H9 (cell line): ENCODE measurements at regions not wholly inside any gene's neighbourhood (a gene's known extent, or its start where the extent isn't known, plus 50 kb on each side); places are given as distances from the start of the nearest gene placed in this dataset.

Source experiments
- DNase-seq: peaks from one replicate; pipeline ENCODE4 v3.0.0-alpha.2; 2017
- H2AFZ ChIP-seq: one replicate; pipeline ENCODE4 v1.6.1; 2013; ENCODE audit warnings: mild to moderate bottlenecking, low read length, control low read depth, moderate library complexity
- H2AK5ac ChIP-seq: 2 replicates; pipeline ENCODE4 v1.6.1; 2013; ENCODE audit warnings: low read length, control low read depth, mixed read lengths; ENCODE audit not compliant: insufficient read length
- H2BK120ac ChIP-seq: one replicate; pipeline ENCODE4 v1.6.1; 2013; ENCODE audit warnings: low read depth, mild to moderate bottlenecking, low read length, control low read depth, inconsistent platforms; ENCODE audit not compliant: poor library complexity, severe bottlenecking
- H2BK12ac ChIP-seq: 2 replicates; pipeline ENCODE4 v1.6.1; 2013; ENCODE audit warnings: low read length, control low read depth, mixed read lengths, low read depth; ENCODE audit not compliant: insufficient read length
- H2BK15ac ChIP-seq: 2 replicates; pipeline ENCODE4 v1.6.1; 2013; ENCODE audit warnings: low read depth, low read length, control low read depth
- H2BK20ac ChIP-seq: one replicate; pipeline ENCODE4 v1.6.1; 2013; ENCODE audit warnings: low read depth, mild to moderate bottlenecking, low read length, control low read depth, inconsistent platforms; ENCODE audit not compliant: poor library complexity, severe bottlenecking
- H2BK5ac ChIP-seq: 2 replicates; pipeline ENCODE4 v1.6.1; 2013; ENCODE audit warnings: low read length, control low read depth, mixed read lengths; ENCODE audit not compliant: insufficient read length
- H3K14ac ChIP-seq: 2 replicates; pipeline ENCODE4 v1.6.1; 2013; ENCODE audit warnings: low read length, control low read depth; ENCODE audit not compliant: insufficient read depth
- H3K18ac ChIP-seq: 2 replicates; pipeline ENCODE4 v1.6.1; 2013; ENCODE audit warnings: low read depth, mild to moderate bottlenecking, mixed read lengths, low read length, control low read depth; ENCODE audit not compliant: insufficient read length
- H3K23ac ChIP-seq: 2 replicates; pipeline ENCODE4 v1.6.1; 2013; ENCODE audit warnings: low read length, control low read depth, mixed read lengths, low read depth; ENCODE audit not compliant: insufficient read length
- H3K23me2 ChIP-seq: 2 replicates; pipeline ENCODE4 v1.6.1; 2013; ENCODE audit warnings: low read depth, mild to moderate bottlenecking, mixed read lengths, low read length, control low read depth; ENCODE audit not compliant: insufficient read length, poor library complexity, severe bottlenecking
- H3K27ac ChIP-seq: 2 replicates; pipeline ENCODE4 v1.5.1; 2013; ENCODE audit warnings: low read length, control low read depth, mixed read lengths, low read depth; ENCODE audit not compliant: insufficient read length
- H3K27me3 ChIP-seq: 2 replicates; pipeline ENCODE4 v1.6.1; 2013; ENCODE audit warnings: low read length, control low read depth, inconsistent platforms; ENCODE audit not compliant: insufficient read depth
- H3K4ac ChIP-seq: 2 replicates; pipeline ENCODE4 v1.6.1; 2013; ENCODE audit warnings: low read depth, mild to moderate bottlenecking, control low read depth, inconsistent platforms, low read length, moderate library complexity
- H3K4me1 ChIP-seq: 2 replicates; pipeline ENCODE4 v1.6.1; 2013; ENCODE audit warnings: low read length, control low read depth, inconsistent platforms; ENCODE audit not compliant: insufficient read depth
- H3K4me2 ChIP-seq: 2 replicates; pipeline ENCODE4 v1.6.1; 2013; ENCODE audit warnings: low read length, control low read depth, mixed read lengths; ENCODE audit not compliant: insufficient read length, insufficient read depth
- H3K56ac ChIP-seq: 2 replicates; pipeline ENCODE4 v1.6.1; 2013; ENCODE audit warnings: low read depth, mild to moderate bottlenecking, mixed read lengths, low read length, control low read depth; ENCODE audit not compliant: insufficient read length
- H3K79me1 ChIP-seq: 2 replicates; pipeline ENCODE4 v1.6.1; 2013; ENCODE audit warnings: low read depth, mild to moderate bottlenecking, moderate library complexity, low read length, control low read depth, inconsistent platforms; ENCODE audit not compliant: insufficient read depth, poor library complexity, severe bottlenecking
- H3K79me2 ChIP-seq: 2 replicates; pipeline ENCODE4 v1.6.1; 2013; ENCODE audit warnings: low read length, control low read depth, inconsistent platforms; ENCODE audit not compliant: insufficient read depth
- H3K9ac ChIP-seq: 2 replicates; pipeline ENCODE4 v1.6.1; 2013; ENCODE audit warnings: low read length, control low read depth, mixed read lengths; ENCODE audit not compliant: insufficient read length; ENCODE audit errors: extremely low read depth
- H3K9me3 ChIP-seq: one replicate; pipeline ENCODE4 v1.6.1; 2013; ENCODE audit warnings: low read depth, low read length, inconsistent platforms; ENCODE audit not compliant: control insufficient read depth
- H3T11ph ChIP-seq: one replicate; pipeline ENCODE4 v1.6.1; 2013; ENCODE audit warnings: mild to moderate bottlenecking, low read length, control low read depth, inconsistent platforms
- H4K20me1 ChIP-seq: one replicate; pipeline ENCODE4 v1.6.1; 2013; ENCODE audit not compliant: control insufficient read depth, insufficient read length, insufficient read depth
- H4K5ac ChIP-seq: 2 replicates; pipeline ENCODE4 v1.6.1; 2013; ENCODE audit warnings: low read depth, mild to moderate bottlenecking, mixed read lengths, low read length, control low read depth; ENCODE audit not compliant: insufficient read length
- H4K8ac ChIP-seq: replicated peaks from 2 replicates; pipeline ENCODE4 v1.6.1; 2013; ENCODE audit warnings: low read length, control low read depth, mixed read lengths, low read depth; ENCODE audit not compliant: insufficient read length
- H4K91ac ChIP-seq: 2 replicates; pipeline ENCODE4 v1.6.1; 2013; ENCODE audit warnings: low read depth, mild to moderate bottlenecking, moderate library complexity, mixed read lengths, low read length, control low read depth; ENCODE audit not compliant: insufficient read length
- H3K27ac Mint-ChIP-seq, 3 experiments: 2 replicates in 2 of 3; 3 replicates in 1 of 3; pipeline ENCODE4 v1.8.0; 2020 to 2021; ENCODE audit warnings: mixed read lengths in 3 of 3, mild to moderate bottlenecking in 1 of 3, moderate library complexity in 1 of 3
- H3K27me3 Mint-ChIP-seq: 2 replicates; pipeline ENCODE4 v1.8.0; 2021; ENCODE audit warnings: low read depth, mild to moderate bottlenecking, moderate library complexity, mixed read lengths
- H3K36me3 Mint-ChIP-seq, 3 experiments: 2 replicates in 2 of 3; 3 replicates in 1 of 3; pipeline ENCODE4 v1.8.0; 2020 to 2021; ENCODE audit warnings: low read depth in 3 of 3, mixed read lengths in 3 of 3; ENCODE audit not compliant: insufficient read depth in 1 of 3
- H3K4me1 Mint-ChIP-seq, 2 experiments: 2 replicates each; pipeline ENCODE4 v1.8.0; 2020; ENCODE audit warnings: mixed read lengths in 2 of 2
- H3K4me3 Mint-ChIP-seq, 2 experiments: 2 replicates in 1 of 2; 3 replicates in 1 of 2; pipeline ENCODE4 v1.8.0; 2020 to 2021; ENCODE audit warnings: mild to moderate bottlenecking in 2 of 2, mixed read lengths in 2 of 2, moderate library complexity in 1 of 2
- H3K9me3 Mint-ChIP-seq, 2 experiments: 2 replicates in 1 of 2; 3 replicates in 1 of 2; pipeline ENCODE4 v1.8.0; 2020; ENCODE audit warnings: mild to moderate bottlenecking in 2 of 2, mixed read lengths in 2 of 2, moderate library complexity in 1 of 2
- WGBS: extraction: QIAGEN DNeasy Blood & Tissue Kit; methylation state at CpG from one replicate; pipeline ENCODE4 v1.1.7; 2013; ENCODE audit warnings: missing lambda C conversion rate, low lambda C conversion rate, mixed read lengths; ENCODE audit not compliant: insufficient read length; ENCODE audit errors: extremely low coverage; 5-methylcytosine and 5-hydroxymethylcytosine counted together
- TF ChIP-seq, protein P1 (sequence below): fragments of 200-600 bp; sonication (generic); conservative IDR thresholded peaks from 3 replicates; pipeline ENCODE4 v1.8.0; 2021; ENCODE audit warnings: antibody characterized with exemption, mild to moderate bottlenecking

DNA sequence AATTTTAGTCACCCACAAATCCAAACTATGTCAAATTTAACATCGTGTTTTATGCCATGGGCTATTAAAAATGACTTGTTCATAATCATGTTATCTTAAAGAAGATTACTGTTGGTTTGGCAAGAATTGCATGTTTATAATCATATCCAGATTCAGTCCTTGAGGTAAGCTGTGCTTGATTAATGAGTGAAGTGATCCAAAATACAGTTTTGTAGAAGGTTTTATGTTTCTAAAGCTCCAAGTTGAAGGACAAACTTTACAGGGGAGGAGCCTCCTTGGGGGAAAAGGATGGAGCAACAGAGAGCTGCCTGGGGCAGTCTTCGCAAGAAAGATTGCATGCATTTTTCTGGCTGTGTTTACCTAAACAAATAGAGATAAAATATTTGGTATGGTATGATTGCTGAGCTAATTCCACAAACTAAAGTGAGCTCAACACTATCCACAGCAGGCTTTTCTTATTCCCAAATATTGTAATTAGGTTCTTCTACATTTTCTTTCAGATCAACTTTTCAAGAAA, 189.5 kb upstream of the TYRP1 start:
- H3K4ac ChIP-seq = no peak overlapping the region
- no peak overlapping the region for H2AFZ ChIP-seq
- Mint-ChIP-seq H3K4me3 (no peak overlapping the region), H3K9me3 (peaks cover 0 to 5% of the 10 kb centered on the region in 2 experiments; a peak in 2 of 5 replicates), H3K27ac (no peak overlapping the region), H3K27me3 (no peaks in the 10 kb centered on the region), H3K36me3 (no peaks in the 10 kb centered on the region; a peak in 1 of 7 replicates), H3K4me1 (no peaks in the 10 kb centered on the region)
- no peak overlapping the region for H3T11ph ChIP-seq
- no peak overlapping the region for H3K14ac ChIP-seq
- H2BK5ac ChIP-seq = no peak overlapping the region
- H3K23me2 ChIP-seq = no peaks in the 10 kb centered on the region
- H3K4me2 ChIP-seq = no peak overlapping the region
- no peaks in the 10 kb centered on the region for H3K79me2 ChIP-seq
- H4K5ac ChIP-seq = no peak overlapping the region
- no peak overlapping the region for H2AK5ac ChIP-seq
- H2BK12ac ChIP-seq = no peak overlapping the region
- H4K20me1 ChIP-seq = no peaks in the 10 kb centered on the region
- DNase-seq = no peak
- no peak overlapping the region for H4K91ac ChIP-seq
- no peak overlapping the region for H4K8ac ChIP-seq
- H3K18ac ChIP-seq = no peak overlapping the region
- no peak overlapping the region for H2BK15ac ChIP-seq
- no peak overlapping the region for H3K27ac ChIP-seq
- H3K9me3 ChIP-seq = no peaks in the 10 kb centered on the region
- H3K23ac ChIP-seq = no peak overlapping the region
- TF ChIP-seq, protein P1, sequence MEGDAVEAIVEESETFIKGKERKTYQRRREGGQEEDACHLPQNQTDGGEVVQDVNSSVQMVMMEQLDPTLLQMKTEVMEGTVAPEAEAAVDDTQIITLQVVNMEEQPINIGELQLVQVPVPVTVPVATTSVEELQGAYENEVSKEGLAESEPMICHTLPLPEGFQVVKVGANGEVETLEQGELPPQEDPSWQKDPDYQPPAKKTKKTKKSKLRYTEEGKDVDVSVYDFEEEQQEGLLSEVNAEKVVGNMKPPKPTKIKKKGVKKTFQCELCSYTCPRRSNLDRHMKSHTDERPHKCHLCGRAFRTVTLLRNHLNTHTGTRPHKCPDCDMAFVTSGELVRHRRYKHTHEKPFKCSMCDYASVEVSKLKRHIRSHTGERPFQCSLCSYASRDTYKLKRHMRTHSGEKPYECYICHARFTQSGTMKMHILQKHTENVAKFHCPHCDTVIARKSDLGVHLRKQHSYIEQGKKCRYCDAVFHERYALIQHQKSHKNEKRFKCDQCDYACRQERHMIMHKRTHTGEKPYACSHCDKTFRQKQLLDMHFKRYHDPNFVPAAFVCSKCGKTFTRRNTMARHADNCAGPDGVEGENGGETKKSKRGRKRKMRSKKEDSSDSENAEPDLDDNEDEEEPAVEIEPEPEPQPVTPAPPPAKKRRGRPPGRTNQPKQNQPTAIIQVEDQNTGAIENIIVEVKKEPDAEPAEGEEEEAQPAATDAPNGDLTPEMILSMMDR = no peak
- no peak overlapping the region for H2BK120ac ChIP-seq
- H3K79me1 ChIP-seq = no peaks in the 10 kb centered on the region
- WGBS = no CpG with 5 or more reads among the region's 2 CpGs
- no peak overlapping the region for H3K56ac ChIP-seq
- H3K4me1 ChIP-seq = no peaks in the 10 kb centered on the region
- H3K9ac ChIP-seq = no peak overlapping the region
- no peaks in the 10 kb centered on the region for H3K27me3 ChIP-seq
- H2BK20ac ChIP-seq = no peak overlapping the region
